RCC 7860 (cell line): ENCODE measurements at regions not wholly inside any gene's neighbourhood (a gene's known extent, or its start where the extent isn't known, plus 50 kb on each side); places are given as distances from the start of the nearest gene placed in this dataset.

Experiments used
- DNase-seq: peaks from one replicate; pipeline ENCODE4 v3.0.0-alpha.2; 2015; ENCODE audit warnings: low spot score
- FAIRE-seq: peaks from 2 replicates; lab custom pipeline; 2012; peaks lifted over from hg19 to GRCh38; lab: Jason Lieb, UNC

DNA sequence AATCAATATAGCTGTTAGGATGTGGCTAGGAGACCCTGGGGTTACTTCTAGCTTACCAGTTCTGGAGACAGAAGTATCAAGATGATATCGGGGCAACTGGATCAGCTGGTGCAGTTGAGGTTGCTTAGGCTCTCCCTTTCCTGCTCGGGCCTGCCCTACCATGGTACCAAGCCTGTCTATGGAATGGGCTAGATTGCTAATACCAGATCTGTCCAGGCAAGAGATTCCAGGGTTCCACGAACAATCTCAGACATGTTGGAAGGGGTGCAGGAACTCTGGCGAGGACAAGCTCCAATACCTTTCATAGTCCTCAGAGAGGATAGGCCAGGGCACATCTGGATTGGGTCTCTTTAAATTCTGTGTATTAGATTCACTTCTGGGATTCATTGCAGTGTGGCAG, 53.8 kb downstream of the ADM start:
- FAIRE-seq (no peak), DNase-seq (no peak)

DNA sequence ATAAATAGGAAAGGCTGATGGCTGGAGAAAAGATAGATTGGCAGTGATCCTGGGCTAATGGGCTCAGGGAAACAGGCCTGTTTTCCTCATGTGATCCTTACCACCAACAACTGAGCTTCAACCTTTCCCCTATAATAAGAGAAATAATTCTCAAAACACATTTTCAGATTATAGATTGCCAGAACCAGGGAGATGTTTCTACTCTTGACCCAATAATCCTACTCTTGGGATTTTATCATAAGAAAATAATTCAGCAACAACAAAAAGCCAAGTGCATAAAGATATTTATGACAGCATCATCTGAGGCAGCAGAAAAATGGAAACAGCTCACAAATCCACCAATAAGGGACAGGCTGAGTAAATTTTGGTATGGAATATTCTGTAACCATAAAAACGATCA, 54.3 kb downstream of the ADM start:
- DNase-seq (no peak), FAIRE-seq (no peak)

DNA sequence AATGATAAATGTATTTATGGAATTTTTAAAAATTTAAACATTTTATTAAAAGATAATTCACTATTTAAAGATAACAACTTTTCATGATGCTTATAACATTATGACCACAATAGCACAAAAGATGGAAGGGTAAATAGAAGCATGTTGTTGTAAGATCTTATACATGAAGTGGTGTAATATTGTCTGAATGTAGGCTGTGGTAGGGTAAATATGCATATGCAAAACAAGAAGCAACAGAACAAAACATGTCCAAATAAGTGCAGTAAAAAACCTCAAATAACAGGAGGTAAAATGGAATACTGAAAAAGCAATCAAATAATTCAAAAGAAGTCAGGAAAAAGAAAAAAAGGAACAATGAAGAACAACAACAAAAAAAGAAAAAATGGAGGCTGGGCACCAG, 56.0 kb downstream of the ADM start:
- FAIRE-seq = no peak
- DNase-seq = no peak

DNA sequence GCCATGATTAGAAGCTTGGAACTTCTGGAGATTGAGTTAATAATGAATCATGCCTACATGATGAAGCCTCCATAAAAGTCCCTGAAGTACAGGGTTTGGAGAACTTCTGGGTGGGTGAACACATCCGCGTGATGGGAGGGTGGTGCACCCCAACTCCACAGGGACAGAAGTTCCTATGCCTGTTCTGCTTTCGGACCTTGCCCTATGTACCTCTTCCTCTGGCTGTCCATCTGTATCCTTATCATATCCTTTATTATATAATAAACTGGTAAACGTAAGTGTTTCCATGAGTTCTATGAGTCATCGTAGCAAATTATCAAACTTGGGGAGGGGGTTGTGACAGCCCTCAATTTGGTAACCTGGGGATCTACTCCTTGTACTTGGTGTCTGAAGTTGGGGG, 60.2 kb downstream of the ADM start:
- FAIRE-seq = no peak
- DNase-seq = no peak

DNA sequence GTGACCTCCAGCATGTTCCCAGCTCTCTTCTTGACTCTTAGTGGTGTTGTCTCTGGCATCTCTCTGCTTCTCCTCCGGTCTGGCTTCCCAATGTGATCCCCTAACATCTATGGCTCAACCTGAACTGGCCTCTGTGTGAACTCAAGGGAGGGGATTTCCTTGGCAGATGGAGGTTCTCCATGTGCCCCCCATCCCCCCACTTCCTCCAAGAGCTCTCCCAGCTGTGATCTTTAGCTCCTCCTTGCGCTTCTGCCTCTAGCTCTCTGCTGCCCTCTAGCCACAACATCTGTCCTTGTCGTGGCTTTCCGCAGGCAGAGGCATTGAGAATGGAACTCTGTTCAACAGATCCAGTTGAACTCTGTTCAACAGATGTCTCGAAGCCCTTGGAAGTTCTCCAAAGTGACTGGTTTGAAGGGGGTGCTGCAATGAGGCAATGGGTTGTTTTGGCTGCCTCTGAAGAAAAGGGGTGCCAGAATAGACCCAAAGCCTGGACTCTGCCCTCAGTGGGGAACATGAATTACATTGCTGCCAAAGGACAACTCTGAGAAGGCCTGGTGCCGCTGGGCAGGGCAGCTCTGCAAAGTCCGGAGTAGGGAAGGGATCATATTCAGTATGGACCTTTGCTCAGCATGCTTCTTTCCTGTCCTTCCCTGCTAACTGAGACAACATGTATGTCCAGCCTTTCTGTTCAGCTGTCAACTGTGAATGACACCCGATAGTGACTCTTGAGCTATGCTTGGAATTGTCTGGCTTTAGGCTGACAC, 61.9 kb downstream of the ADM start:
- FAIRE-seq (no peak), DNase-seq (peak; percentile 81)

DNA sequence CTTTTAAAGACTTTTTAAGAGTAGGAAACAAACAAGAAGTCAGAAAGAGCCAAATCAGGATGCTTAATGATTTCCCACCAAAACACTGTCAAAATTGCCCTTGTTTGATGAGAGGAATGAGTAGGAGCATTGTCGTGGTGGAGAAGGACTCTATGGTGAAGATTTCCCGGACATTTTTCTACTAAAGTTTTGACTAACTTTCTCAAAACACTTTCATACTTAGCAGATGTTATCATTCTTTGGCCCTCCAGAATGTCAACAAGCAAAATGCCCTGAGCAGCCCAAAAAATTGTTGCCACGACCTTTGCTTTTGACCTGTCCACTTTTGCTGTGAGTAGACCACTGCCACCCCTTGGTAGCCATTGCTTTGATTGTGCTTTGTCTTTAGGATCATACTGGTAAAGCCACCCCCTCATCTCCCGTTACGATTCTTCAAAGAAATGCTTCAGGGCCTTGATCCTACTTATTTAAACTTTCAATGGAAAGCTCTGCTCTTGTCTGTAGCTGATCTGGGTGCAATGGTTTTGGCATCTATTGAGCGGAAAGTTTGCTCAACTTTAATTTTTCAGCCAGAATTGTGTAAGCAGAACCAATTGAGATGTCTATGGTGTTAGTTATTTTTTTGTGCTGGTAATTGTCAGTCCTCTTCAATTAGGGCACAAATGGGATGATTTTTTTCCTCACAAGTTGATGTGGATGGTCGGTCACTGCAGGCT, 67.2 kb downstream of the ADM start:
- FAIRE-seq (no peak), DNase-seq (no peak)

DNA sequence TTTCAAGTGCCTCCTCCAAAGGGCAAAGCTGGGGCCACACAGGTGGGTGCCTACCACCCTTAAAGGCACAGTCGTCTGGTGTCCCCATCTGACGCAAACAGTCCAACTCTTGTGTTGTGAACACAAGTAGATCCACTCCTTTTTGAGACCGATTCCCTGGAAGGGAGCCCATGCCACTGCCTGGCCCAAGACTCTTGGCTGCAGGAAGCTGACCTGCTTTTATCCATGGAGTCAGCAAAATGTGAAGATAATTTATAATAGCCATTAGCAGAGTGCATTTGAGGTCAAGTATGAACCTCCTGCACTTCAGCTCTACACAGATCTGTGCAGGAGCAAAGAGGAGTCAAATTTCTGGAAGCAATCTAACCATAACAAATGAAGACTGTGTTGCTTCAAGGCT, 68.5 kb downstream of the ADM start:
- DNase-seq = no peak
- no peak for FAIRE-seq

DNA sequence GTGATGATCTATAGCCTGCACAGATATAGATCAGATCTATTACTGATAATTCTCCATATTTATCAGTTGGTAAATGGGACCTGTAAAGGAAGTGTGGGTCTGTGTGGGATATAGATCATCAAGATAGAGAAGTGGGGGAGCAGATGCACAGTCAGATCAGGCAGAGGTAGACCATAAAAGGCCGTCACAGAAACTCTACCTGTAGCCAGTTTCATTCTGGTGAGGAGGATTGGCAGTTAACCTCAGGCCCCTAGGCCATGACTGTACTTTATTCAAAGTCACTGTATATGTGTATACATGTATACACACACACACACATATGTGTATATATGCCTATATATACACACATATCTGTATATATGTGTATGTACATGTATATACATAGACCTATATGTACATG, 69.1 kb downstream of the ADM start:
- no peak for DNase-seq
- no peak for FAIRE-seq

DNA sequence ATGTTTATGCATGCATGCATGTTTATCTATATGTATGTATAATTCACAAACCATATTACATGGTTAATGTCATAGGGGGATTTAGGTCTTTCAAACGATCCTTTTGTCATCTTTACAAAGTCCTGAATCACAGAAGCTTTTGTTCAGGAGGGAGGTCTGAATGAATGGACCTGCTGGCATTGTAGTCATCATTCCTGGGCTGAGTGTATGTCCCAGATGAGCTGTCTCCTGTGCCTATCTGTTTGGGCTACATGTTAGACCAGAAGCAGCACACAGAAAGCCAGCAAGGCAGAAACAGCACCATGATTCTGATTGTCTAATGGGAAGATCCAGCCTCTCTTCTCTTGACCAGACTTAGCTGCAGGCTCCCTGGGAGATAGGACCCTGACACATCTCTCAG, 69.5 kb downstream of the ADM start:
- DNase-seq = no peak
- FAIRE-seq = no peak

DNA sequence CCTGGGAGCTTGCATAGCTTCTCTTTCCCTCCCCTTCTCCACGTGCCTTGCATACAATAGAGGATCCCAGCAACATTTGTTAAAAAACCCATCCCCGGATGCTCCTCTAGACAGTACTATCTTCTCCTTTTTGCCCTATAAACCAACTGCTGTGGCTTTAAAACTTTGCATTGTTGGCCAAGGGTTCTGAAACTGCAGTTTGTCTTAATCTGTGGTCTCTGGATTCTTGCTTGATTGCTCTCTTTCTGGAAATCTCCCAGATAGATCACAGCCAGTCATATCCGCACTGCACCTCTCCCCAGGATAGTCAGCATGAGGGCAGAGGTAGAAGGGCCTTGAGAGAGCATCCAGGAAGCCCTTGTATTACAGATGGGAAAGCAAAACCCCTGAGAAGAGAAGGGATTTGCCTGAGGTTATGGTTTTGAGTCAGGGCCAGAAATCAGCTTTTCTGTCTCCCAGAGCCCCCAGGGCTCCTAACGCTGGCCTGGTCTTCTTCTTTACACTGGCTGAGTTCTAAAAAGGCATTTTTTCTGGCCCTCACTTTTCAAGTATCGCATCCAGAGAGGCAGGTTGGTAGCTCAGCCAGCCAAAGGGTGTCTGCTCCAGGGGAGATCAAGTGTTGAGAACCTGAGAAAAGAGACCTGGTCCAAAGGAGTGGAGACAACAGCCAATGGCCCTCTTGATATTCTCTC, 70.6 kb downstream of the ADM start:
- DNase-seq (peak; percentile 76), FAIRE-seq (peak; percentile 91)

DNA sequence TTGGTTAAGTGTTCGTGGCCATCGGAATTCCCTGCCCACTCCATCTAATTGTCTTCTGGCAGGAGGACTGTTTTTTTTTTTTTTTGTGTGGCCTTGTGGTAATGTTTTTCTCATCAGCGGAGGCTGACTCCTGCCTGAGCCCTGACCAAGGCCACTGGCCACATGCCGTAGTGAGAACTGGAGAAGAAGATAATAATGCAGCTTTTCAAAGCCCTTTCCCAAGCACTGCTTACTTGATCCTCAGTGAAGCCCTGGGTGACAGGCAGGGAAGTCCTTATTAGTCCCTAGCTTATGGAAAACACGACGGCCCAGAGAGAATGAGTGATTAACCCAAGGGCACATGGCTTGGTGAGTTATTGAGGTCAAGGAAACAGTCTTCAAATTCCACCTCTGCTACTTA, 71.2 kb downstream of the ADM start:
- FAIRE-seq (peak; percentile 23), DNase-seq (peak; percentile 22)

DNA sequence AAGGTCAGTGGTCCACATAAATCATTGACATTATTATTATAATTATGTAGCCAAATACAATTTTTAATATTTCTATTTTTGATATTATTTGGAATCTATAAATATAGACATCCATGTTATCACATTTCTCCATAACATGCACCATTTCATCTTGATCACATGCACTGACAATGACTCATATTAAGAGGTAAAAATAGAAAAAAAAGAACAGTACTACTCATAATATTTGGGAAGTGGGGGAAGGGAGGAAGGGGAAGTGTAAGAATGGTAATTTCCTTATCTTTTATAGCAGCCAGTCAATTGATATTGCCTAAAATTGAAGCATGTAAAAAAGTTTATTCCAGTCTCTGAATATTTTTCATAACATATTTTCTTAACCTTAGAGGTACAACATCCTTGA, 72.3 kb downstream of the ADM start:
- DNase-seq (no peak), FAIRE-seq (no peak)

DNA sequence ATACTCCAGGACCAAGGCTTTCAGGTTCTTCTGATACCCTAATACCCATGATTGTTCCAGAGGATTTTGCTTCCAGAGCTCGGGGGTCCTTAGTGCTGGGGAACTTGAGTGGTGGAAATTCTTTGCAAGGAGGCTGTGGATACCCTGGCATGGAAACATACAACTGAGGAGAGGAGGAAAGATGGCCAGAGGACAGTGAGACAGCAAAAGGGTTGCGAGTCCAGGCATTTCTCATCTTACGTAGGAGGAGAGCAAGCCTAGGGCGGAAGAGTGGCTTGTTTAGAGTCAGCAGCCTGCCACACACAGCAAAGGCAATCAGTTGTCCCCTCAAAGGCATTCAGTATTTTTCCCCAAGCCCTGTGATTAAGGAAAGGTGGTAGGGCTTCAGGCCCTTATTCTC, 73.5 kb downstream of the ADM start:
- FAIRE-seq = no peak

DNA sequence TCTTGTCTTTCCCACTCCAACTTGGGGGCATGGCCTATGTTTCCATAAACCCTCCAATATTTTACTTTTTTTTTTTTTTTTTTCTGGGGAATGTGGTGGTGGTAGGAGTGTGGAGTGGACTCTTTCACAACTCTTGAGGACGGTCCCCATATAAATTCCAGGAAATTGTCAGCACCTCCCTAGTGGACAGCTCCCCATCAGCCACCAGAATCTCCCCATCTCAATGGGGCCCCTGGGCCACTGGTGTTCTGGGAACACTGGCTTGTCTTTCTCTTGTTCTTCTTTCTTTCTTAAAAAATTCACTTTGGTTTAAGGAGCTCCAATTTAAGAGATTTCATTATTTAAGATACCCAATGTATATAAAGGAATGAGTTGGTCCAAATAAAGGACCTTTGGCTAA, 74.1 kb downstream of the ADM start:
- FAIRE-seq (no peak), DNase-seq (no peak)

More for the DNA sequence above, 73.5 kb downstream of the ADM start:
- DNase-seq = no peak

DNA sequence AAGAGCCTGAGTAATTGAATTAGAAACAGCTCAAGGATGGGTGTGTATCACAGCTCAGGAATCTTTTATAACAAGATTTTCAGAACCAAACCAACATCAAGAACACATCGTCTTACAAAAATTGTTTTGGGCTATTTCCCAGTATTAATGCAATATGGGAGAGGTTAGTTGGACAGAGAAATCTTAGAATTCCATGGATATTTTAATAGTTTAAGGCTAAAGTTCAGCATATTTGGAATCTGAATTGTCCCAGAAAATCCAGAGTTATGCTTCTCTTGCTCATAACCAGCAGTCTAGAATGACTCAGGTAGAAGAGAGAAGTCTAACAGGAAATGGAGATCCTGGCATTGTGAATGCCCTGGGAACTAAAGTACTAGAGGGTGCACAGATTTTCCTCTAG, 74.6 kb downstream of the ADM start:
- FAIRE-seq (no peak), DNase-seq (no peak)

DNA sequence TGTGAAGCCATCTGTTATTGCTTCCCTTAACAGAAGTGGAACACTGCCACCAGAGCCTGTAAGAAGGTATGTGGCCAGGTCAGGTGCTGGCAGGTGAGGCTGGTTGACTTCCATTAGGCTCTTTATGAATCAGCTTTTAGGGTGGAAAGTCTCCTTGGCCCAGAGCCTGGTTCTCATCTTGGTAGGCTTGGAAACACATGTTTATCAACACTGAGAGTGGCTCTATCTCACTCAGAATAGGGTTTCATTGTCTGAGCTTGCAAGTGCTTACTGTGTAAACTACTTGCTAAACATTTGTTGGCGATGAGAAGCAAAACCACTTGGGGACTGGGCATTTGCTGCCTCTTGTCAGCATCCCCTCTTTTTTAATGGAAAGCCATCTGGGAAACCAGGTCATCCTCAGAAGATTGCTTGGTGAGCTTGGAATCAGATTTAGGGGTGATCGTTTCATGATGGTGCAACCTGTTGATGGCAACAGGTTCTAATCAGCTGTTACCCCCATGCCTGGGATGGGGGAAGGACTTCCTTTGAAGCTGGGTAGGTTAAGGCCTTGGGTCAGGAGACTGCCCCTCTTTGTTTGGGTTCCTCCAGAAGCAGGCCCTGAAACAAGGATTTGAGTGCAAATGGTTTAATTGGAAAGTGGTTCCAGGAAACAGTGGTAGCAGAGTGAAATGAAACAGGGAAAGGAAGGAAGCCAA, 75.0 kb upstream of the AMPD3 start:
- FAIRE-seq (no peak), DNase-seq (no peak)

DNA sequence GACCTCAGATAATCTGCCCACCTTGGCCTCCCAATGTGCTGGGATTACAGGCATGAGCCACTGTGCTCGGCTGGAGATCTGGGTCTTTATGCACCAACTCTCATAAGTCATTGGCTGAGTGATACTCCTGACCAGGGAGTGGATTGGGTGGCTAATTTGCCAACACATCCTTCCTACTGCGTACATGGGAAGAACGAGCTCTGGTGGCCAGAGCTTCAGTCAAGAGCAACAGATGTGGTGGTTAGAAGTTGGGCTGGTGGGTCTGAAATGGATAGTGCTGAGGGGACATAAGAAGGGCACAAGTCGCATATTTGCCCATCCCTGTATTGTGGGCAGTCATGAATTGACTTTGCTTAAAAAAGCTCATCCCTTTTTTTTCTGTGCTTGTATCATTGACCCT, 74.1 kb upstream of the AMPD3 start:
- DNase-seq = no peak
- no peak for FAIRE-seq

DNA sequence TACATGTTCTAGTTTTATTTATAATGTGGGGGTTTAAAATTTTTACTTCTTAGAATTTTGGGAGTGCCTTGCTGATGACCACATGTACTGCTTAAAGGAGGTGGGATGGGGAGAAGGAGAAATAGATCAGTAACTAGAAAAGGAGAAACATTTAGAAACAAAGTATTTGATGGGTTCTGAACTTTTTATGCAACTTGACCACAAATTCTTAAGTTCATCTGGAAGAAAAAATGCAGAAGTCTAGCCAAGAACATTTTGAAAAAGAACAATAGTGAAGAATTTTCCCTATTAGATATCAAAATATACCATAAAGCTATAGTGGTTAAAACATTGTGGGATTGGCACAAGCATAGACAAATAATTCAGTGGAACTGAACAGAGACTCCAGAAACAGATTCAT, 73.3 kb upstream of the AMPD3 start:
- DNase-seq = no peak
- FAIRE-seq = no peak

DNA sequence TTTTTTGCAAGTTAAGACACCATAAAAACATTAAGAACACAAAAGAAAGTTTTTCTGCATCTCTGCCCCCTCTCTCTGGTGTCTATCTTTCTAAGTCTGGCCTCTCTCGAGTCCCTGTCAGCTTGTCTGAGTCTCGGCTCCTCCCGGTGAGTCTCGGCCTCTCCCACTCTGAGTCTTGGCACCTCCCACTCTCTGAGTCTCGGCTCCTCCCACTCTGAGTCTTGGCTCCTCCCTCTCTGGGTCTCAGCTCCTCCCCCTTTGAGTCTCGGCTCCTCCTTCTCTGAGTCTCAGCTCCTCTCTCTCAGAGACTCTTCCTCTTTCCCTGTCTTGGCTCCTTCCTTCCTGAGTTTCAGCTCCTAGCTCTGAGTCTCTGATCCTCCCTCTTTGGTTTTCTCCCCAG, 72.5 kb upstream of the AMPD3 start:
- DNase-seq (no peak), FAIRE-seq (no peak)

DNA sequence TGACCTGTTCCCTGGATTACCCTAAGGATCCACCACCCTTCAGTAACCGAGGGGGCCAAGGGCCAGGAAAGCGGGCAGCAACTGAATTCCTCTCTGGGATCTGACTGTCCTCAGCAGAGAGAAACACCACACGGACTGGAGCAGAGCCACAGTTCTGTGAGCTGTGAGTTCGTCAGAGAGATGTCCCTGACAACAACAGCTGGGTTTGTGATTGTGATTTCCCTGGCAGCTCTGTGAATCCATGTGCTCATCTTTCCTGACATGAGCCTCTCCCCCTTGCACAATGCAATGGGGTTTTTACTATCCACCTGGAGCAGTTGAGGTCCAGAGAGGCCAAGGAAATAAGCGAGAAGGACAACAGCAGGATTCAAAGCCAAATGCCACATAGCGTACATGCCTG, 69.4 kb upstream of the AMPD3 start:
- FAIRE-seq (no peak), DNase-seq (no peak)

DNA sequence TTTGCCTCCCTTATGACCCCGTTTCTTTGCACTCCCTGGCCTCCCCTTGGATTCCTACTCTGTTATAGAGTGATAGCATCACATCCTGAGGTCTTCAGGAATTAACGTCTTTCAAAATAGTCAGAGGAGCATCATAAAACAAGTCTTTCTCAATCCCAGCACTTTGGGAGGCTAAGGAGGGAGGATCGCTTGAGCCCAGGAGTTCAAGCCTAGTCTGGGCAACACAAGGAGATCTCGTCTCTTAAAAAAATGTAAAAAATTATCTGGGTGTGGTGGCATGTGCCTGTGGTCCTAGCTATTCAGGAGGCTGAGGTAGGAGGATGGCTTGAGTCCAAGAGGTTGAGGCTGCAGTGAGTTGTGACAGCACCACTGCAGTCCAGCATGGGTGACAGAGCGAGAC, 68.7 kb upstream of the AMPD3 start:
- FAIRE-seq = no peak

DNA sequence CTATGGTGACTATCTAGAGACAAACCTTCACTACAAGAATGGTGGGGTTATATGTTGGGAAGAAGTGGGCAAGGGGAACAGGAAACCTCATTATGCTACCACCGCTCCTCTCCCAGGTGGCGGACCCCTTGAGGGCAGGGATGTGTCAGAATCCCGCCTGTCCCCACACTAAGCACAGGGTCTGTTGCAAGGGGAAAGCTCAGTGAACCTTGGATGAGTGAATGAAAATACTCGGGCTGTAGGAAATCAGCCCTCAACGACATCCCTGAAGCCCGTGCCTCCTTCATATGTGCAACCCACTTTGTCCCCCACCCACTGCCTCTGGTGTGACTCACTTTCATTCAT, 68.2 kb upstream of the AMPD3 start:
- FAIRE-seq (no peak), DNase-seq (no peak)

More for the DNA sequence above, 68.7 kb upstream of the AMPD3 start:
- DNase-seq = no peak
